Kidney (tissue), 13 donors: ENCODE measurements at regions not wholly inside any gene's neighbourhood (a gene's known extent, or its start where the extent isn't known, plus 50 kb on each side); places are given as distances from the start of the nearest gene placed in this dataset.

Experiments
- DNase-seq, 5 donors: peaks; one replicate each; pipeline ENCODE4 v3.0.0-alpha.2; 2013 to 2020
- FAIRE-seq: peaks from 2 replicates; lab custom pipeline; 2012; peaks lifted over from hg19 to GRCh38; lab: Jason Lieb, UNC
- H3K27ac ChIP-seq, 2 donors: one replicate each; pipeline ENCODE4 v1.7.0; 2013; ENCODE audit warnings: low read depth in 2 of 2, low read length in 2 of 2, inconsistent platforms in 1 of 2
- H3K27me3 ChIP-seq: one replicate; pipeline ENCODE4 v1.7.1; 2013; ENCODE audit warnings: low read length, inconsistent platforms; ENCODE audit not compliant: control insufficient read depth, insufficient read depth
- H3K36me3 ChIP-seq, 3 donors: one replicate each; pipeline versions ENCODE4 v1.7.0 to v1.7.1; 2013; ENCODE audit warnings: low read length in 3 of 3, control low read depth in 1 of 3, inconsistent platforms in 1 of 3; ENCODE audit not compliant: insufficient read depth in 3 of 3, control insufficient read depth in 2 of 3
- H3K4me1 ChIP-seq, 3 donors: one replicate each; pipeline versions ENCODE4 v1.7.0 to v1.7.1; 2013; ENCODE audit warnings: low read length in 3 of 3, inconsistent platforms in 1 of 3, low read depth in 1 of 3; ENCODE audit not compliant: control insufficient read depth in 2 of 3, insufficient read depth in 2 of 3
- H3K4me3 ChIP-seq, 3 donors: one replicate each; pipeline versions ENCODE4 v1.7.0 to v1.8.1; 2013; ENCODE audit warnings: low read length in 3 of 3, control low read depth in 1 of 3, inconsistent platforms in 1 of 3
- H3K9ac ChIP-seq, 3 donors: one replicate each; pipeline versions ENCODE4 v1.7.0 to v1.7.1; 2013; ENCODE audit warnings: low read length in 3 of 3, control low read depth in 1 of 3, inconsistent platforms in 1 of 3
- H3K9me3 ChIP-seq, 3 donors: one replicate each; pipeline versions ENCODE4 v1.7.0 to v1.7.1; 2013; ENCODE audit warnings: low read length in 3 of 3, control low read depth in 1 of 3, inconsistent platforms in 1 of 3; ENCODE audit not compliant: control insufficient read depth in 2 of 3, insufficient read depth in 1 of 3
- intact Hi-C: fragments of 100-400 bp; cut with DNase I; formaldehyde crosslinking; loops from one replicate; pipeline ENCODE4 v1.11.1; 2022
- TF ChIP-seq, protein P1 (sequence below): IDR thresholded peaks from 3 replicates; pipeline ENCODE4 v1.5.1; 2012; ENCODE audit warnings: mild to moderate bottlenecking, moderate library complexity, borderline replicate concordance; ENCODE audit not compliant: insufficient read depth; ENCODE audit errors: extremely low read depth
- donor health status: control.
- donor health status: control.
- donor health status: control.
- donor health status: control.
- donor health status: control.
- donor health status: DM: yes; HTN: yes; CAD: no.
- donor health status: Normal renal cell carcinoma (clear cell type).

- Histone ChIP-seq H3K27me3 (no peaks in the 10 kb centered on the region), H3K27ac (no peak overlapping the region), H3K9me3 (no peaks in the 10 kb centered on the region), H3K9ac (no peak overlapping the region), H3K4me1 (no peaks in the 10 kb centered on the region), H3K36me3 (no peaks in the 10 kb centered on the region), H3K4me3 (no peak overlapping the region)
- DNase-seq (no peak), FAIRE-seq (no peak)
- TF ChIP-seq, protein P1, sequence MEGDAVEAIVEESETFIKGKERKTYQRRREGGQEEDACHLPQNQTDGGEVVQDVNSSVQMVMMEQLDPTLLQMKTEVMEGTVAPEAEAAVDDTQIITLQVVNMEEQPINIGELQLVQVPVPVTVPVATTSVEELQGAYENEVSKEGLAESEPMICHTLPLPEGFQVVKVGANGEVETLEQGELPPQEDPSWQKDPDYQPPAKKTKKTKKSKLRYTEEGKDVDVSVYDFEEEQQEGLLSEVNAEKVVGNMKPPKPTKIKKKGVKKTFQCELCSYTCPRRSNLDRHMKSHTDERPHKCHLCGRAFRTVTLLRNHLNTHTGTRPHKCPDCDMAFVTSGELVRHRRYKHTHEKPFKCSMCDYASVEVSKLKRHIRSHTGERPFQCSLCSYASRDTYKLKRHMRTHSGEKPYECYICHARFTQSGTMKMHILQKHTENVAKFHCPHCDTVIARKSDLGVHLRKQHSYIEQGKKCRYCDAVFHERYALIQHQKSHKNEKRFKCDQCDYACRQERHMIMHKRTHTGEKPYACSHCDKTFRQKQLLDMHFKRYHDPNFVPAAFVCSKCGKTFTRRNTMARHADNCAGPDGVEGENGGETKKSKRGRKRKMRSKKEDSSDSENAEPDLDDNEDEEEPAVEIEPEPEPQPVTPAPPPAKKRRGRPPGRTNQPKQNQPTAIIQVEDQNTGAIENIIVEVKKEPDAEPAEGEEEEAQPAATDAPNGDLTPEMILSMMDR, result no peak
- intact Hi-C loops, result no loop called here
These were observed 198.4 kb downstream of the RPS12 start for GRCh38 chr6:133012774-133013173.

GRCh38 chr6:133016631-133017030 is 202.3 kb downstream of the RPS12 start:
- Histone ChIP-seq H3K9ac (no peak overlapping the region), H3K4me1 (no peaks in the 10 kb centered on the region), H3K4me3 (no peak overlapping the region), H3K36me3 (no peaks in the 10 kb centered on the region), H3K27ac (no peak overlapping the region), H3K27me3 (no peaks in the 10 kb centered on the region), H3K9me3 (no peaks in the 10 kb centered on the region)
- no peak for FAIRE-seq
- TF ChIP-seq, protein P1, result no peak
- intact Hi-C loops, result no loop called here
- no peak for DNase-seq

DNA sequence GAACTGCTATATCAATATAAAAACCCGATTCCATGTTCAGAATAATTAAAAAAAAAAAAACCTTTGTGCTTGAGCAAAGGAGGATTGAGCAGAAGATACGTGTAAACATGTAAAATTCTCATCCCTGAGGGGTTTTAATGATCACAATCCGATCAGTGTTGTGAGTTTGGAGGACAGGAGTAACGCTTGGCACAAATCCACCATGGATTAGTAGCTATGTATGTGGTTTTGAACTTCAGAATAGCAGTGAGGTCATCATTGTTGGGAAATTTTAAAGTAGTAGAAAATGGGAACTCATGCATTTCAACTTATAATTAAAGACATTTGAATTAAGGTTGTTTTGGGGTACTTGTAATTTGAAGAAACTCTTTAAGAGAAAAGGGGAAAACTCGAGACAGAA is 203.2 kb downstream of the RPS12 start:
- no peak for FAIRE-seq
- TF ChIP-seq, protein P1, result no peak

DNA sequence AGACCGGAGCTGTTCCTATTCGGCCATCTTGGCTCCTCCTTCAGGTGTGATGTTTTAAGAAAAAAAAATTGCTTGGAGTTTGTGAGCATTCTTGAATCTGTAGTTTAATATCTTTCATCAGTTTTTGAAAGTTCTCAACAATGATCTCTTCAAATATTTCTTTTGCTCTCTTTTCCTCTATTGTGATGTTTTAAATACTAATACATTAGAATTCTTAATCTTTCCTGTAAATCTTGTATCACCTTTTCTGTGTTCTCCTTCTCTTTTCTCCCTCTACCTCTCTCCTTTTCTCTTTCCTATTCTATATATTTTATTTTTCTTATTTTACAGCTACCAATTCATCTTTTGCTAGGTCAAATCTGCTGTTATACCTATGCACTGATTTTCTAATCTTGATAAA is 212.3 kb downstream of the RPS12 start:
- FAIRE-seq (no peak), DNase-seq (no peak)
- no peak overlapping the region for H3K27ac ChIP-seq
- no peak overlapping the region for H3K4me3 ChIP-seq
- TF ChIP-seq, protein P1, result no peak
- H3K4me1 ChIP-seq, result no peaks in the 10 kb centered on the region
- H3K9ac ChIP-seq, result no peak overlapping the region
- H3K9me3 ChIP-seq, result peaks cover 0 to 7% (median 0%) of the 10 kb centered on the region in 3 donors
- H3K27me3 ChIP-seq, result no peaks in the 10 kb centered on the region
- no peaks in the 10 kb centered on the region for H3K36me3 ChIP-seq
- intact Hi-C loops, result no loop called here

More for the DNA sequence above, 203.2 kb downstream of the RPS12 start:
- no peaks in the 10 kb centered on the region for H3K27me3 ChIP-seq
- H3K9ac ChIP-seq, result no peak overlapping the region
- H3K4me3 ChIP-seq, result no peak overlapping the region
- DNase-seq, result no peak
- no peaks in the 10 kb centered on the region for H3K9me3 ChIP-seq
- no peaks in the 10 kb centered on the region for H3K4me1 ChIP-seq
- no peak overlapping the region for H3K27ac ChIP-seq
- intact Hi-C loops, result no loop called here
- no peaks in the 10 kb centered on the region for H3K36me3 ChIP-seq
